K562 (cell line): ENCODE measurements at regions not wholly inside any gene's neighbourhood (a gene's known extent, or its start where the extent isn't known, plus 50 kb on each side); places are given as distances from the start of the nearest gene placed in this dataset.

ENCODE experiments used
- CTCF ChIP-seq, 3 experiments: IDR thresholded peaks in 2 of 3; conservative IDR thresholded peaks in 1 of 3; 2 replicates each; pipeline ENCODE4 v1.5.1; 2011 to 2012; ENCODE audit warnings: low read length in 3 of 3, mild to moderate bottlenecking in 3 of 3, control low read depth in 2 of 3, improper control_type of control experiment in 1 of 3, inconsistent platforms in 1 of 3, low read depth in 1 of 3, mixed read lengths in 1 of 3, moderate library complexity in 1 of 3; ENCODE audit not compliant: insufficient read depth in 2 of 3
- EP300 ChIP-seq: IDR thresholded peaks from 2 replicates; pipeline ENCODE4 v1.6.1; 2012; ENCODE audit warnings: low read length, improper control_type of control experiment
- MTA1 ChIP-seq: fragments of 450-650 bp; IDR thresholded peaks from 2 replicates; pipeline ENCODE4 v1.6.1; 2017; ENCODE audit warnings: borderline replicate concordance
- POLR2AphosphoS2 ChIP-seq: IDR thresholded peaks from 2 replicates; pipeline ENCODE4 v1.6.1; 2012; ENCODE audit warnings: low read length, improper control_type of control experiment
- REST ChIP-seq, 2 experiments: fragments of 450-650 bp; formaldehyde crosslinking in 1 of 2; IDR thresholded peaks; 2 replicates each; pipeline versions ENCODE4 v1.4.0 to v1.6.1; 2014 to 2020; ENCODE audit warnings: mild to moderate bottlenecking in 2 of 2, borderline replicate concordance in 1 of 2, low read depth in 1 of 2
- SP1 ChIP-seq: sonication (generic); formaldehyde crosslinking; IDR thresholded peaks from 2 replicates; pipeline ENCODE4 v1.8.1; 2022; ENCODE audit warnings: mild to moderate bottlenecking, missing genetic modification reagents
- SP2 ChIP-seq: IDR thresholded peaks from 2 replicates; pipeline ENCODE4 v1.6.1; 2011; ENCODE audit warnings: mild to moderate bottlenecking, low read depth, low read length, moderate library complexity; ENCODE audit not compliant: poor library complexity, severe bottlenecking; ENCODE audit errors: extremely low read depth
- SREBF2 ChIP-seq: sonication (generic); formaldehyde crosslinking; IDR thresholded peaks from 2 replicates; pipeline ENCODE4 v1.4.0; 2020; ENCODE audit warnings: mild to moderate bottlenecking, missing genetic modification reagents
- TCF7 ChIP-seq: sonication (generic); IDR thresholded peaks from 2 replicates; pipeline ENCODE4 v1.6.1; 2016; ENCODE audit warnings: antibody characterized with exemption, borderline replicate concordance
- ZHX1 ChIP-seq: fragments of 150-350 bp; conservative IDR thresholded peaks from 2 replicates; pipeline ENCODE4 v1.6.1; 2014; ENCODE audit warnings: low read length
- ZNF431 ChIP-seq: sonication (generic); formaldehyde crosslinking; IDR thresholded peaks from 2 replicates; pipeline ENCODE4 v1.8.0; 2022; ENCODE audit warnings: mild to moderate bottlenecking, missing genetic modification reagents

GRCh38 chrX:28039258-28039657 lies 58.0 kb upstream of the DCAF8L1 start:
- TF ChIP-seq CTCF (IDR thresholded peaks at IDR 0.05 in 2 of 3, conservative IDR thresholded peaks at IDR 0.05 in 1 of 3; ENCODE audit: insufficient read depth in 2 of 3, low read depth in 1 of 3, low read length in 3 of 3) (no peak), SP2 (no peak), REST (IDR thresholded peaks at IDR 0.05; ENCODE audit: borderline replicate concordance) (no peak), REST (CRISPR knock-in tag; IDR thresholded peaks at IDR 0.05; ENCODE audit: low read depth) (no peak), ZHX1 (no peak), EP300 (no peak), TCF7 (no peak), SP1 (CRISPR knock-in tag) (no peak), SREBF2 (CRISPR knock-in tag) (no peak), MTA1 (no peak), POLR2AphosphoS2 (no peak), ZNF431 (CRISPR knock-in tag) (no peak)
